ENCODE measurements at regions not wholly inside any gene's neighbourhood (a gene's known extent, or its start where the extent isn't known, plus 50 kb on each side); places are given as distances from the start of the nearest gene placed in this dataset.
"Not testable (repeated sequence)": the region's sequence is repeated elsewhere in the genome, so short reads cannot be mapped to it uniquely, and the experiment has no call there.

DNA sequence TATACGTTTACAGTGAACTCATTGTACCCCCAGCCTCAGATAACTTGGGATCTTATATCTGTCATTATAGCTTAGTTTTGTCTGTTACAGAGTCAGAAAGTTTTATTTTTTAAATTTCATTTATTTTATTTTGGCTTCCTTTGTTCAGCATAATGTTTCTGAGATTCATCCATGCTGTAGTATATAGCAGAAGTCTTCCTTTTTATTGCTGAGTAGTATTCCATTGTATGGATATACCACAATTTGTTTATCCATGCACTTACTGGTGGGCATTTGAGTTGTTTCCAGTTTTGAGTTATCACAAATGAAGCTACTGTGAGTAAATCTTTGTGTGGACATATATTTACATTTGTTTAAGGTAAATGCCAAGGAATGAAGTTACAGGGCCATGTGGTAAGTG lies 122.3 kb downstream of the ADCYAP1 start:
- Mint-ChIP-seq H3K4me3 (ENCODE audit: unreplicated experiment) (no peak overlapping the region), H3K27me3 (ENCODE audit: insufficient read depth, unreplicated experiment) (no peaks in the 10 kb centered on the region), H3K4me1 (ENCODE audit: low read depth, unreplicated experiment) (no peaks in the 10 kb centered on the region), H3K27ac (ENCODE audit: unreplicated experiment) (no peak overlapping the region), H3K9me3 (ENCODE audit: unreplicated experiment) (peaks cover 2% of the 10 kb centered on the region), H3K36me3 (ENCODE audit: insufficient read depth, unreplicated experiment) (no peaks in the 10 kb centered on the region)
- Histone ChIP-seq H3K4me1 (no peaks in the 10 kb centered on the region), H3K4me3 (ENCODE audit: low read depth, low read length) (no peak overlapping the region), H3K9me3 (peaks cover 4% of the 10 kb centered on the region; the same call in 1 of the 2 replicates), H3K36me3 (ENCODE audit: control insufficient read depth, insufficient read depth, low read length) (no peaks in the 10 kb centered on the region), H3K27me3 (replicated peaks; ENCODE audit: control insufficient read depth, insufficient read depth, low read length) (no peaks in the 10 kb centered on the region)
- CTCF ChIA-PET: no interaction called here
- DNase-seq: no peak
- BruUV-seq (replicated peaks): no TSS peak
- intact Hi-C loops (cut with micrococcal nuclease; ENCODE audit: unreplicated experiment): no loop called here
- TF ChIP-seq, protein P1, sequence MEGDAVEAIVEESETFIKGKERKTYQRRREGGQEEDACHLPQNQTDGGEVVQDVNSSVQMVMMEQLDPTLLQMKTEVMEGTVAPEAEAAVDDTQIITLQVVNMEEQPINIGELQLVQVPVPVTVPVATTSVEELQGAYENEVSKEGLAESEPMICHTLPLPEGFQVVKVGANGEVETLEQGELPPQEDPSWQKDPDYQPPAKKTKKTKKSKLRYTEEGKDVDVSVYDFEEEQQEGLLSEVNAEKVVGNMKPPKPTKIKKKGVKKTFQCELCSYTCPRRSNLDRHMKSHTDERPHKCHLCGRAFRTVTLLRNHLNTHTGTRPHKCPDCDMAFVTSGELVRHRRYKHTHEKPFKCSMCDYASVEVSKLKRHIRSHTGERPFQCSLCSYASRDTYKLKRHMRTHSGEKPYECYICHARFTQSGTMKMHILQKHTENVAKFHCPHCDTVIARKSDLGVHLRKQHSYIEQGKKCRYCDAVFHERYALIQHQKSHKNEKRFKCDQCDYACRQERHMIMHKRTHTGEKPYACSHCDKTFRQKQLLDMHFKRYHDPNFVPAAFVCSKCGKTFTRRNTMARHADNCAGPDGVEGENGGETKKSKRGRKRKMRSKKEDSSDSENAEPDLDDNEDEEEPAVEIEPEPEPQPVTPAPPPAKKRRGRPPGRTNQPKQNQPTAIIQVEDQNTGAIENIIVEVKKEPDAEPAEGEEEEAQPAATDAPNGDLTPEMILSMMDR (IDR thresholded peaks at IDR 0.05; ENCODE audit: insufficient read depth in 1 of 2, low read depth in 1 of 2, low read length in 1 of 2, severe bottlenecking in 1 of 2, unreplicated experiment in 1 of 2): no peak
- POLR2A ChIA-PET: no interaction called here

DNA sequence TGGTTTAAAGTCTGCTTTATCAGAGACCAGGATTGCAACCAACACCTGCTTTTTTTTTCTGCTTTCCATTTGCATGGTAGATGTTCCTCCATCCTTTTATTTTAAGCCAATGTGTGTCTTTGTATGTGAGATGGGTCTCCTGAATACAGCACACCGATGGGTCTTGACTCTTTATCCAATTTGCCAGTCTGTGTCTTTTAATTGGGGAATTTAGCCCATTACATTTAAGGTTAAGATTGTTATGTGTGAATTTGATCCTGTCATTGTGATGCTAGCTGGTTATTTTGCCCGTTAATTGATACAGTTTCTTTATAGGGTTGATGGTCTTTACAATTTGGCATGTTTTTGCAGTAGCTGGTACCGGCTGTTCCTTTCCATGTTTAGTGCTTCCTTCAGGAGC lies 128.4 kb downstream of the ADCYAP1 start:
- H3K27me3 Mint-ChIP-seq (ENCODE audit: insufficient read depth, unreplicated experiment); H3K9me3 ChIP-seq; POLR2A ChIA-PET; intact Hi-C loops (cut with micrococcal nuclease; ENCODE audit: unreplicated experiment); H3K4me3 Mint-ChIP-seq (ENCODE audit: unreplicated experiment); DNase-seq; H3K36me3 Mint-ChIP-seq (ENCODE audit: insufficient read depth, unreplicated experiment); H3K4me1 Mint-ChIP-seq (ENCODE audit: low read depth, unreplicated experiment); CTCF ChIA-PET; H3K4me1 ChIP-seq; H3K9me3 Mint-ChIP-seq (ENCODE audit: unreplicated experiment); BruUV-seq (replicated peaks); H3K27ac Mint-ChIP-seq (ENCODE audit: unreplicated experiment); H3K4me3 ChIP-seq (ENCODE audit: low read depth, low read length); H3K27me3 ChIP-seq (replicated peaks; ENCODE audit: control insufficient read depth, insufficient read depth, low read length); H3K36me3 ChIP-seq (ENCODE audit: control insufficient read depth, insufficient read depth, low read length): not testable (repeated sequence)

DNA sequence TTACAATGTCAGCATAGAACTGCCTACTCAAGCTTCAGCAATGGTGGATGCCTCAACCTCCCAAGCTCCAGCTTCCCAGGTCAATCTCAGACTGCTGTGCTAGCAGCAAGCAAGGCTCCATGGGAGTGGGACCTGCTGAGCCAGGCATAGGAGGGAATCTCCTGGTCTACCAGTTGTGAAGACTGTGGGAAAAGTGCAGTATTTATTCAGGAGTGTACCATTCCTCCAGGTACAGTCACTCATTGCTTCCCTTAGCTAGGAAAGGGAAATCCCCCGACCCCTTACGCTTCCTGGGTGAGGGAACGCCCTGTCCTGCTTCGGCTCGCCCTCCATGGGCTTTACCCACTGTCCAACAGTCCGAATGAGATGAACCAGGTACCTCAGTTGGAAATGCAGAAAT lies 130.3 kb downstream of the ADCYAP1 start:
- no peak for DNase-seq
- H3K4me3 ChIP-seq (ENCODE audit: low read depth, low read length): no peak overlapping the region
- Mint-ChIP-seq H3K4me3 (ENCODE audit: unreplicated experiment) (no peak overlapping the region), H3K36me3 (ENCODE audit: insufficient read depth, unreplicated experiment) (no peaks in the 10 kb centered on the region), H3K4me1 (ENCODE audit: low read depth, unreplicated experiment) (no peaks in the 10 kb centered on the region), H3K27ac (ENCODE audit: unreplicated experiment) (no peak overlapping the region), H3K9me3 (ENCODE audit: unreplicated experiment) (peaks cover 9% of the 10 kb centered on the region), H3K27me3 (ENCODE audit: insufficient read depth, unreplicated experiment) (no peaks in the 10 kb centered on the region)
- no peaks in the 10 kb centered on the region for H3K4me1 ChIP-seq
- H3K36me3 ChIP-seq (ENCODE audit: control insufficient read depth, insufficient read depth, low read length): no peaks in the 10 kb centered on the region
- ChIA-PET POLR2A (no interaction called here), CTCF (no interaction called here)
- intact Hi-C loops (cut with micrococcal nuclease; ENCODE audit: unreplicated experiment): no loop called here
- no TSS peak for BruUV-seq (replicated peaks)
- TF ChIP-seq, protein P1 (IDR thresholded peaks at IDR 0.05; ENCODE audit: insufficient read depth in 1 of 2, low read depth in 1 of 2, low read length in 1 of 2, severe bottlenecking in 1 of 2, unreplicated experiment in 1 of 2): no peak
- no peaks in the 10 kb centered on the region for H3K27me3 ChIP-seq (replicated peaks; ENCODE audit: control insufficient read depth, insufficient read depth, low read length)
- no peaks in the 10 kb centered on the region for H3K9me3 ChIP-seq

DNA sequence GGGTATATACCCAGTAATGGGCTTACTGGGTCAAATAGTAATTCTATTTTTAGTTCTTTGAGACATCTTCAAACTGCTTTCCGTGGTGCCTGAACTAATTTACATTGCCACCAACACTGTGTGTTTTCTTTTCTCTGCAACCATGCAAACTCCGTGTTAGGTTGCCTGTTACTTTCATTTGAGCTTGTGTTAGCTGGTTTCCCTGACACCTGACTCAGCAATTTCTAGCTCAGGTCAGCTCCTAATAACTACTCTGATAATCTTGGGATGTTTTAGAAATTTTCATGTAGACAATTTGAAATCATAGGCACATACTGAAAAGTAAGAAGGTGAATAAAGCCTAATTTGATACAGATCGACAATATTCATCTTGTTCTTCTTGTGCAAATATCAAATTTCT lies 132.3 kb downstream of the ADCYAP1 start:
- Histone ChIP-seq H3K27me3 (replicated peaks; ENCODE audit: control insufficient read depth, insufficient read depth, low read length) (no peaks in the 10 kb centered on the region), H3K36me3 (ENCODE audit: control insufficient read depth, insufficient read depth, low read length) (no peaks in the 10 kb centered on the region), H3K9me3 (no peaks in the 10 kb centered on the region), H3K4me1 (no peaks in the 10 kb centered on the region), H3K4me3 (ENCODE audit: low read depth, low read length) (no peak overlapping the region)
- ChIA-PET CTCF (no interaction called here), POLR2A (no interaction called here)
- Mint-ChIP-seq H3K36me3 (ENCODE audit: insufficient read depth, unreplicated experiment) (no peaks in the 10 kb centered on the region), H3K27me3 (ENCODE audit: insufficient read depth, unreplicated experiment) (no peaks in the 10 kb centered on the region), H3K27ac (ENCODE audit: unreplicated experiment) (no peak overlapping the region), H3K4me1 (ENCODE audit: low read depth, unreplicated experiment) (no peaks in the 10 kb centered on the region), H3K4me3 (ENCODE audit: unreplicated experiment) (no peak overlapping the region), H3K9me3 (ENCODE audit: unreplicated experiment) (peaks cover 11% of the 10 kb centered on the region)
- intact Hi-C loops (cut with micrococcal nuclease; ENCODE audit: unreplicated experiment): no loop called here
- DNase-seq: no peak
- BruUV-seq (replicated peaks): no TSS peak
- TF ChIP-seq, protein P1 (IDR thresholded peaks at IDR 0.05; ENCODE audit: insufficient read depth in 1 of 2, low read depth in 1 of 2, low read length in 1 of 2, severe bottlenecking in 1 of 2, unreplicated experiment in 1 of 2): no peak

Data from Caco-2 (cell line).